GM18508 (cell line): ENCODE measurements at regions not wholly inside any gene's neighbourhood (a gene's known extent, or its start where the extent isn't known, plus 50 kb on each side); places are given as distances from the start of the nearest gene placed in this dataset.
"Not testable (repeated sequence)": the region's sequence is repeated elsewhere in the genome, so short reads cannot be mapped to it uniquely, and the experiment has no call there.

ENCODE experiments used
- ATAC-seq: cut with Tn5 transposase; IDR thresholded peaks from one replicate; pipeline ENCODE4 v1.9.1; 2021; ENCODE audit warnings: moderate number of reproducible peaks; ENCODE audit not compliant: insufficient read depth, unreplicated experiment

DNA sequence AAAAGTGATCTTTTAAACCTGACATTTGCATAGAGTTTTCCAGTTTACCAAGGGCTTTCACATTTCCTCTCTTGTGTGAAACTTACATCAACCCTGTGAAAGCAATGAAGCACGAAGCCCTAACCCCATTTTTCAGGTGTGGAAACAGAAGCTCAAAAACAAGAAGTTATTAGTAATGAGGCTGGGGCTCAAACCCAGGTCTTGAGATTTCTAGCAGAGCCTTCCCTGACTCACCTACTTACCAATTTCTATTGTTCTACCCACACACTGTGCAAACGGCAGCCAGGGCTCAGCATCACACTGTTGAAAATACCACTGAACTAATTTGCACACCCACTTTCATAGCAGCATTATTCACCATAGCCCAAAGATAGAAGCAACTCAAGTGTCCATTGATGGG lies 117.8 kb upstream of the IGF1R start:
- ATAC-seq = no peak

- no peak for ATAC-seq
Measured at GRCh38 chr15:98532063-98532462, 116.3 kb upstream of the IGF1R start.

DNA sequence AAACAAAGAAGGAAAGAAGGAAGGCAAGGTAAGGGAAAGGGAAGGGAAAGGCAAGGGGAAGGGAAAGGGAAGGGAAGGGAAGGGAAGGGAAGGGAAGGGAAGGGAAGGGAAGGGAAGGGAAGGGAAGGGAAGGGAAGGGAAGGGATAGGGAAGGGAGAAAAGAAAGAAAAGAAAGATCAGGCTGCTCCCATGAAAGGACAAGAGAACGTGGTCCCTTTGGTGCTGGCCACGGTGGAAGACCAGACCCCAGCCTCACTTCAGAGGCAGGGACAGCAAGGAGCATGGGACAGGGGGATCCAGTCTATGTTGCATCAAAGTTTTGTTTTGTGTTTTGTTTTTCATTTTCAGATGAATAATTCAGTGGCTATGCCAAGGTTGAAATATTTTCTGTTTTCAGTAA lies 111.4 kb upstream of the IGF1R start:
- no peak for ATAC-seq

GRCh38 chr15:98537516-98538060 lies 110.8 kb upstream of the IGF1R start:
- no peak for ATAC-seq

DNA sequence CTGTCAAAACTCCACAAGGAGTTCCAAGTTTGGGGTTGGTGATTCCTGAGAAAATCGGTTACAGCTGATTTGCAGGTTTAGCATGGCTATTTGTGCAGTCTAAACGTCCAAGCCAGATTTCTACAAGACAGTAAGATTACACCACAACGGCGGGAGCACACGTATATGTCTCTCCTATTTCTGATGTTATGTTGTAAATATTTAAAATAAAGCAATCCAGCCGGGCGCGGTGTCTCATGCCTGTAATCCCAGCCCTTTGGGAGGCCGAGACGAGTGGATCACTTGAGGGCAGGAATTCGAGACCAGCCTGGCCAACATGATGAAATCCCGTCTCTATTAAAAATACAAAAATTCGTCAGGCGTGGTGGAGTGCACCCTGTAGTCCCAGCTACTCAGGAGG lies 106.8 kb upstream of the IGF1R start:
- ATAC-seq = no peak

GRCh38 chr15:98543237-98543636 lies 105.1 kb upstream of the IGF1R start:
- ATAC-seq = no peak

GRCh38 chr15:98546329-98546728 lies 102.0 kb upstream of the IGF1R start:
- ATAC-seq = no peak

DNA sequence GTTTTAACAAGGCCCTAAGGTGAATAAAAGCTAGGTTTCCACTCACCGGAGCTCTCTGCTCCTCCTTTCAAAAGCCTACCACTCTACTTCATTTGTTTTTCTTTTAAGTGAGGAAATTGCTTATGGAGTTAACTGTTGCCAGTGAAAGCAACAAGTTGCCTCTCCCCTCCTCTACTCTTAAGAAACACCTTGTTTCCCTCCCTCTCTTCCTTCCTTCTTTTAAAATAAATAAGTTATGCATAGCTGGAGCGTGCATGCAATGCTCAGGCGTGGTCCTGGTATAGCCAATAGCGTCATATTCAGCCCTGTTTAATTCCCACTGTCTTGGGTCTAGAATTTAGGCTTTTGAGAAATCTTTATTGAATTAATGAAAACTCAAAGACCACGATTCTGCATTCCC lies 101.1 kb upstream of the IGF1R start:
- no peak for ATAC-seq

DNA sequence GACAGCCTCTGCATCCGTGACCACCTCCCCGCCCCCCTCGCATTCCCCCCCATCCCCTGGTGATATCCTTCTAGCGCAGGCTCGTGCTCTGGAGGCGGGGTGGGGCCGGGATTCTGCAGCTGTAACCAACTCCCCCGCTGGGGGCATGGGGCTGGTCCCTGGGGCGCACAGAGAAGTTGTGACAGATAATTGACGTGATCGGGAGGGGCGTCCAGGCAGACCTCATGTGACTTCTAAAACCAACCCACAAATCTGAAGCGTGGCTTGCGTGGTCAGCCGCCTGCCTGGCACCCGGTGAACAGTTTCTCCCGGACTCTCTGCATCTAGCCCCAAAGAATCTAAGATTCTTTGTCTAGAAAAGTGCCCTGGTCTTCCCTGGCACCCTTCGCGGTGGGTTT lies 100.6 kb upstream of the IGF1R start:
- no peak for ATAC-seq

DNA sequence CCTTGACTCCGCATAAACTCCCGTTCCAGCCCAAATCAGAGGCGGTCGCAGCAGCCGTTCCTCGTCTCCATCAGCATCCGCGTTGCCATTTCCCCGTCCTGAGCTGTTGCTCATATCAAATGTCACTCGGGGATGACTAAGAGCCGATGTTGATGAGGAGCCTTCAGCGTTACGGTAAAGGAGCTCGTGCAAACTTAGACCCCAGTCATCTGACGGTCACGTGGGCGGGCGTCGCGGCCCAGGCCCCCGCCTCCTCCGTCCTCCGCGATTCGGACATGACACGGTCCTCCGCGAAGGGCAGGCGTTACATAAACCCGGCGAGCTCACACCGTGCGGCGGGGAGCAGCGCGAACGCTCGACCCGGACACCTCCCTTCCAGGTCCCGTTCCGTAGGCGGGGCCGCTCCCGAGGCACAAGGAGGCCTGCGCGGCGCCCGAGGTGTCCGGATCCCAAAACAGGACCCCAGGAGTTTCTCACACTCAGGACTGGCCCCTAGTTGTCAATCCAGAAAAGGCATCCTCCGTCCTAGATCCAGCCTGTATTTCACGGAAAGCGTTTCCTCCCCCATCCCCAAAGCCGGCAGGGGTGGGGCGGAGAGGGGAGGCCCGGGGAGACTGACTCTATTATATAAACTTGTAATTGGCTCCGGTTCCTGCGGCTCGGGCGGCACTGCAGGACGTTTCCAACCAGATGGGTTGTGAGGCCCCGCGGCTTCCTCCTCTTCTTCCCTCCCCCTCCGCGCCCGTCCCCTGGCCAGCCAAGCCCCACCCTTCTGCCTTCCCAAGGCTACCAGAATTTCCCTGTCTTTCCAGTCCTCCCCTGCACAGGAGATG lies 100.0 kb upstream of the IGF1R start:
- ATAC-seq = no peak

DNA sequence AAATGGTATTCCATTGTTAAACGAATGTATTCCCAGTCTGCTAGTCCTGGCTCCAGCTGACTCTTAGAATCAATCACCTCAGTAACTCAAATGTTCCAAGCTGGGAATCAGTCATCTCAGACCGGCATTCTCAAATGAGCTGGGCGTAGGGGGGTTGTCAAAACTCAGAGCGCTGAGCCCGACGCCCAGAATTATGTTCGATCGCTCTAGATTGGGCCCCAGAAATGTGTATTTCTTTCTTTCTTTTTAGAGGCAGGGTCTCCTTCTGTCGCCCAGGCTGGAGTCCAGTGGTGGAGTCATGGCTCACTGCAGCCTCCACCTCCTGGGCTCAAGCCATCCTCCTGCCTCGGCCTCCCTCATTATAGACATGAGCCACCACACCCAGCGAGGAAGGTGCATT lies 99.3 kb upstream of the IGF1R start:
- no peak for ATAC-seq

DNA sequence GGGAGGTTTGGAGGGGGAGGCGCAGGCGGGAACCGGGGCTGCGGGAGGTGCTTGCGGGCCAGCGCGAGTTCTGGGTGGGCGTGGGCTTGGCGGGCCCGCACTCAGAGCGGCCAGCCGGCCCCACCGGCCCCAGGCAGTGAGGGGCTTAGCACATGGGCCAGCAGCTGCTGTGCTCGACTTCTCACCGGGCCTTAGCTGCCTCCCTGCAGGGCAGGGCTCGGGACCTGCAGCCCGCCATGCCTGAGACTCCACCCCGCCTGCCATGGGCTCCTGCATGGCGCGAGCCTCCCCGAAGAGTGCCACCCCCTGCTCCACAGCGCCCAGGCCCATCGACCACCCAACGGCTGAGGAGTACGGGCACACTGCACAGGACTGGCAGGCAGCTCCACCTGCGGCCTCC lies 98.6 kb upstream of the IGF1R start:
- no peak for ATAC-seq

- ATAC-seq = not testable (repeated sequence)
Measured at GRCh38 chr15:98550363-98550762, 98.0 kb upstream of the IGF1R start.

- no peak for ATAC-seq
Measured at GRCh38 chr15:98551936-98552562, 96.3 kb upstream of the IGF1R start.

DNA sequence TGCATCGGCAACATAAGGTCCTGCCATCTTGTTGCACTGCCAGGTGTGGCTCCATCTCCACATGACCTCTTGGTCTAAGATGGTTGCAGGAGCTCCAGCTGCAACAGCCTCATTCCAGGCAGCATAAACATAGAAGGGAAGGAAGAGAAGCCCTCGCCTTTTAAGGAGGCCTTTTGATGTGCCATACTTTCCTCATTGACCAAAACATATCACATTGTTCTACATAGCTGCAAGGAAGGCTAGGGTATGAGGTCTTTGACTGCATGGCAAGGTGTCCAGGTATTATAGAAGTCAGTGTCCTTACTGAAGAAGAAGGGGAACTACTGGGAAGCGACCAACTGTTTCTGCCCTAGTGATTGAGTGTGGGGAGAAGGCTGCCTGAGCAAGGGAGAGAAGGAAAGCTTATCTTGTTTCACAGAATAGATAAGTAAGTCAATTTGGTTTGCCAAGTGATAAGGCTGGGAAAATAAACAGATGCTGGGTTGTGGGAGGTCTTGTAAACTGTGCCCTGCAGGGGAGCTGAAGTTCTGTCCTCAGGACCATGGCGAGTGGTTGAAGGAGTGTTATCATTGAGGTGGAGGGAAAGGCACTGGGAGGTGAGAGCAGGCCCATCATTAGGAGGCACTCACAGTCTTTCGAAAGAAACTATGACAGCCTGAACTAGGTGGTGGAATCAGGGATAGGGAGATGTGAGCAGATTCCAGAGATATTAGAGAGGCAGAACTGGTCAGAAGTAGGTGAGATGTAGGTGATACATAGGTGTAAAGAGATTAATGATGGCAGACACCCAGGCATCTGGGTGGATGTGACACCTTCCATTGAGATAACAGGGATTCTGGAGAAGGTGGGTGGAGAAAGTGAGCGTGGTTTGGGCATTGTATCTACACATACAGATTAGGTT lies 93.8 kb upstream of the IGF1R start:
- no peak for ATAC-seq

DNA sequence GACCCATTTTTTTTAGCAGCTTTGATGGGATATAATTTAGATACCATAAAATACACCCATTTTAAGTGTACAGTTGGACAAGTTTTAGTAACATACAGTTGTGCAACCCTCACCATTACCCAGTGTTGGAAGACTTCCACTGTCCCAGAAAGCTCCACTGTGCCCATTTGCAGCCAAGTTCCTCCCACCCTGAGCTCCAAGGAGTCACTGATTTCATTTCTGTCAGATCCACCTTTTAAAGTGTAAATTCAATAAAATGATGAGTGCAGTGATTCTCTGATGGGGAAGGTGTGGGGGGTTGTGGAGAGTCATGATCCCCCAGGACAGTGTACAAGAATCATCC lies 93.2 kb upstream of the IGF1R start:
- no peak for ATAC-seq

DNA sequence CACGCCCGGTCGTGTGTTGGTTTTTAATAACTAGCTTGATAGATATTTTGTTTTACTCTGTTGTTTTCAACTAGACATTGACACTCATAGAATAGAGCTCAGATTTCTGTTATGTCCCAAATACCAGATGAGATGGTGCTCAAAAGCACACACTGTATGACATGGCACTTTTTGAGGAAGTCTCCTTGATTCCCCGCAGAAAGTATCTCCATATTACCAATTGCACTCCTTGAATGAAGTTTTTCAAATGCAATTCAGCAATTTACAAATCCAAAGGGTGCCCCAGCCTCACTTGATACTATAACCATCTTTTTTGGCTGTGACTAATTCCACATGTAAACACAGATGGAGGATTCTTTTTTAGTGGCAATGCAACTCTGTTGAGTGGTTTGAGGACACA lies 92.0 kb upstream of the IGF1R start:
- ATAC-seq = no peak

- ATAC-seq = no peak
Measured at GRCh38 chr15:98560338-98560737, 88.0 kb upstream of the IGF1R start.

GRCh38 chr15:98561169-98561941 lies 87.0 kb upstream of the IGF1R start:
- ATAC-seq = no peak

- ATAC-seq = no peak
Measured at GRCh38 chr15:98562331-98562937, 85.9 kb upstream of the IGF1R start.
